GM18511 (cell line): ENCODE measurements at regions not wholly inside any gene's neighbourhood (a gene's known extent, or its start where the extent isn't known, plus 50 kb on each side); places are given as distances from the start of the nearest gene placed in this dataset.

ENCODE experiments used
- ATAC-seq: cut with Tn5 transposase; IDR thresholded peaks from one replicate; pipeline ENCODE4 v1.9.1; 2021; ENCODE audit warnings: mild to moderate bottlenecking, moderate library complexity; ENCODE audit not compliant: unreplicated experiment

- no peak for ATAC-seq
Measured at GRCh38 chr17:5784791-5785190, 200.5 kb upstream of the NLRP1 start.

DNA sequence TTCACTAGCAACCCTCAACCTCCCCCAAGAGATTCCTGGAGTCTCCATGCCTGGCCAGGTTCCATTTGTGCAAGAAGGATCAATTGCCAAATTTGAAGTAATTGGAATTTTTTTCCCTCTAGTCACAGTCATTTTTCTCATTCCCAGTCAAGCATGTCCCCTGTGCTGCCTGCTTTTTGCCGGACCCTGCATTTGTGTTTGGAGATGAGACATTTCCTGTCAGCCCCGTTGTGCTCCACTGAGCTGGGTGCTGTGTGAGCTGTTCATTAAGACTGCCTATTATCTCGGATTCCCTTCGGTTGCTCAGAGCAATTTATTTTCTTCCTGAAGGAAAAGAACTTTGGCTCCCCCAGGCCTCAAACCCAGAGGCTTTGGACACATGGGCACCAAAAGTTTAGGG lies 201.0 kb upstream of the NLRP1 start:
- ATAC-seq: peak; percentile 51

DNA sequence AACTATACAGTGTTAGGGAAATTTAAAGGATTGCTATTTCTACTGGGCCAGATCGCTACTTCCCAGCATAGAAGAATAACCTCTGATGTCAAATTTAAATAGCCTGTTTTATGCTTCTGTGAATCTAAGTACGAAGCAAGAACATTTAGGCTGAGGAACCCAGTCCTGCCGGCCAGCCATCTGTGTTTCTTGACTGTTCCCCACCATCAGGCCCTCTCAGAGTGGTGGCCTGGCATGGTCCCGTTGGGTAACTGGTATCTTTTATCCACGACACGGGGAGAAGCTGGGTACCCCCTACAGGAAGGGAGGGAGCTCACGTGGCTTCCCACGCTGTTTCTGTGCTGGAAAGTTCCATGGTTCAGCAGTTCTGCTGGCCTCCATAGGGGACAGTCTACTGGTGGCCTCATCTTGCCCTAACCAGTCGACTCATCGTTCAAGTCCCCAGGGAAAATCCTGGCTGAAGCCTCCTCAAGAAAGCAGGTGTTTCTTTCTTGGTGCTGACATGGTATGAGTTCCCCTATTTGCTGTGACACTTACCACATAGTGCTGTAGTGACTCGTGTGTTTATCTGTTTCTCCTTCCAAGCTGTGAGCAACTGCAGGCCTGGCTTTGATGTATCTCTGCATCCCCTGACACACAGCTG lies 201.7 kb upstream of the NLRP1 start:
- peak; percentile 86 for ATAC-seq

GRCh38 chr17:5786510-5786875 lies 202.2 kb upstream of the NLRP1 start:
- no peak for ATAC-seq

- ATAC-seq: no peak
Measured at GRCh38 chr17:5788266-5788900, 204.1 kb upstream of the NLRP1 start.

- ATAC-seq: no peak
Measured at GRCh38 chr17:5789528-5789927, 205.2 kb upstream of the NLRP1 start.

GRCh38 chr17:5793157-5793556 lies 208.8 kb upstream of the NLRP1 start:
- no peak for ATAC-seq

- ATAC-seq: no peak
Measured at GRCh38 chr17:5793899-5794298, 209.6 kb upstream of the NLRP1 start.

DNA sequence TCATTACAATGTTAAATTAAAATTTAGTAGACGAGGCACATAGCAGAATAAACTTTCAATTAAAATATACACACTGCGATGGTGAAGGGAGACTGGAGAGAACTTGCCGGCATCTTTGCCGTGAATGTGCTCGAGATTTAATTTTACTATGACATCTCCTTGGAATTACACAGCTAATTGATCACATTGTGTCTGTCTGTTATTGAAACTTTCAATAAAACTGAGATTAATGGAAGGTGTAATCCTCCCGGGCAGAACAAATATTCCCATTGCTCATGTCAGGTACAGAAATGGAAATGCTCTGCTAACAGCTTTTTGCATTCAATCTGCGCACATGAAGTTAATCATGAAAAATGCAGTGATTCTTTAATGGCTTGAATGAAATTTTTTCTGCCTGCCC lies 210.1 kb upstream of the NLRP1 start:
- ATAC-seq: no peak

DNA sequence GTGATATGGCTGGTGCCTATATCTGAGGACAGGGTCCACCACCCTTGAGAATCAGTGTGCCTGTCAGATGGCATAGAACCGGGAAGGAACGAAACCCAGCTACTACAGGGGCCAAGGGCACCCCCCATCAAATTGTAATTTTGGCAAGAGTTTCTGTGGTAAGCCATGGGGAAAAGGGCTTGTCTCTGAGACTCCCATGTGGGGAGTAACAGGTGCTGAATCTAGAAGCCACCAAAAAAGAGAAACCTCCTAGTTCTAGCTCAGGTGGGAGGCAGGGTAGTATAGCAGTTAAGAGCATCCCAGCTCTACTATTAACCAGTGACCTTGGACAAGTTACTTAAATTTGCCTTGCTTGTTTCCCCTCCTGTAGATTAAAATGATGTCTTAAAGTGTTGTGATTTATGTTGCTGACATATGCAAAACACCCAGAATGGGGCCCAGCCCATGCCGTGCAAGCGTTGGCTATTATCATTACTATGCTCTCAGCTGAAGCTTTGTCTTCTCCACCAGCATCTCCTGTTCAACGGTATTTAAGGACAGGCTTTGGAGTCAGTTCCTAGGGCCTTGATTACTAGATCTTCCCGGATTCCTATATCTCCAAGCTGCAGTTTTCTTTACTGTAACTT lies 210.7 kb upstream of the NLRP1 start:
- no peak for ATAC-seq

- no peak for ATAC-seq
Measured at GRCh38 chr17:5797447-5798050, 213.2 kb upstream of the NLRP1 start.

- no peak for ATAC-seq
Measured at GRCh38 chr17:5798094-5798493, 213.8 kb upstream of the NLRP1 start.

DNA sequence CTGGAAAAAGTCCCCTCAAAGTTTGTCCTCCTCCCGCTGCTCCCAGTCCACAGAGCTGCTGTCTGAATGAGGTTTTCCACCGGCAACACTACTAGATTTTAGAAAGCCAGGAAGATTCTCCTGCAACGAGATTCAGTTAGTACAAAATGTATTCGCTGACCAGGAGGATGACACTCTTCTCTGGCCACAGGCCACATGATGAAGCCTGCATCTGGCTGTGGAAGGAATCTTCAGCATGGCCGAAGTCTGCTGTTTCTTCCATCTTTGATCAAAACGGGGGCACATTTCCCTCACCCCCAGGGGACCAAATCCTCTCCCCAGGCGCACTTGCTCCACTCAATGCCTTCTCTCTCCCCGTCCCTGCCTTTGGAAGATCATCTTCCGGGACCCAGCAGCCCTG lies 215.8 kb upstream of the NLRP1 start:
- ATAC-seq: no peak

GRCh38 chr17:5800646-5801045 lies 216.3 kb upstream of the NLRP1 start:
- no peak for ATAC-seq

DNA sequence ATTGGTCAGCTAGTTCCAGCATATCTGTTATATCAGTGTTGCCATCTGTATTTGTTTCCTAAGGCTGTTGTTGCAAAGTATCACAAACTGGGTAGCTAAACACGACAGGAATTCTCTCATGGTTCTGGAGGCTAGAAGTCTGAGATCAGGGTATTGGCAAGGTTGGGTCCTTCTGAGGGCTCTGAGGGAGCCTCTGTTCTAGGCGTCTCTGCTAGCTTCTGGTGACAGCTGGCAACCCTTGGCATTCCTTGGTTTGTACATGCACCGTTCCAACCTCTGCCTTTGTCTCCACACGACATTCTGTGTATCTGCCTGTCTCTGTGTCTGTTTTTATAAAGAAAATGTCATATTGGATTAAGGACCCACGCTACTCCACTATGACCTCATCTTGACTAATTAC lies 219.9 kb upstream of the NLRP1 start:
- ATAC-seq: no peak

GRCh38 chr17:5809056-5809455 lies 224.7 kb upstream of the NLRP1 start:
- no peak for ATAC-seq

DNA sequence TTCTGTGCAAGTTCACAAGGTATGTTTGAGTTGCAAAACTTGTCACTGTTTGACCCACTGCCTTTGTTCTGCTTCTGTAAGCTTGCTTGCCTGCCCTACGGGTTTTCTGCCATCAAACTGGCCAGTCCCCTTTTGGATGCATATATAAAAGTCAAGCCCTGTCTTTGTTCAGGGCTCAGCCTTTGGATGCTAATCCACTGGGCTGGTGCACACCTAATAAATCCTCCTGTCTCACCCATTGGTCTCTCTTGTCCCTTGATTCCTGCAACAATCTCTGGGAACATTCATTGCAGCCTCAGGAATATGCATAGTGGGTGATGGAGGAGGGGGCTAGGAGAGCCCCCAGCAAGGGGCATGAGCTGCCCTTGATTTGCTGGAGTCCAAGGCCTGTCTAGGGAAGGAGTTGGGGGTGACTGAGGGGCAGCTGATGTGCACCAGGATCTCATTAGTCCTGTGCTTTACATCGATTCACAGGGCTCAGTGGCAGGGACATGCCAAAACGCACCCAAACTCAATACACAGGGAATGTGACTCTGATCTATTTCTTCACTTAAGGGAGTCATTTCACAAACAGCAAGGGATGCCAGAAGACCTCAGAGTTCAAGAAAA lies 225.4 kb upstream of the NLRP1 start:
- ATAC-seq: no peak

DNA sequence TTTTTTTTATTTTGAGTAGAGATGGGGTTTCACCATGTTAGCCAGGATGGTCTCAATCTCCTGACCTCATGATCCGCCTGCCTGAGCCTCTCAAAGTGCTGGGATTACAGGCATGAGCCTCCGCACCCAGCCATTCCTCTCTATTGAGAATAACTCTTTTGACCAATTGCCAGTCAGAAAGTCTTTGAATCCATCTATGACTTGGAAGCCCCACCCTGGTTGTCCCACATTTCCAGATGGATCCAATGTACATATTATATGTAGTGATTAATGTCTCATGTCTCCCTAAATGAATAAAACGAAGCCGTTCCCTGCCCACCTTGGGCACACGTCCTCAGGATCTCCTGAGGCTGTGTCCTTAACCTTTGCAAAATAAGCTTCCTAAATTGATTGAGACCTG lies 228.3 kb upstream of the NLRP1 start:
- no peak for ATAC-seq

GRCh38 chr17:5813357-5813756 lies 229.0 kb upstream of the NLRP1 start:
- ATAC-seq: no peak

DNA sequence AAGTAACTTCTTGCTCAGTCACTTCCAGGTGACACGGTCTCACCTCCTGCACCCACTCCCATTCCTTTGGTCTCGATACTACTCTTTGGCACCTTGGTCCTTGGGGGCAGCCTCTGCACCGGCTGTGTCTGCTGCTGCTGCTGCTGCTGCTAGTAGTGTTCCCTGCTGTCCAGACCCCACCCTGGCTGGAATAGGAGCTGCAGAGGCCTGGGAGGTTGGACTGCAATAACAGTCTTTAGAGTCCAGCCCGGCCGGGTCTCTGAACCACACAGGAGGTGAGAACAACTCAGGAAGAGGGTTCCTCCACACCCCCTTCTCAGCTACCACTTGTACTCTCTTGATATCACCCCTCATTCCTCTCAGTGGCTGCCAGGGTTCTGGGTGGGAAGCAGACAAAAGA lies 231.1 kb upstream of the NLRP1 start:
- no peak for ATAC-seq

- ATAC-seq: no peak
Measured at GRCh38 chr17:5816491-5817070, 232.3 kb upstream of the NLRP1 start.
